MM.1S (cell line): ENCODE measurements at regions not wholly inside any gene's neighbourhood (a gene's known extent, or its start where the extent isn't known, plus 50 kb on each side); places are given as distances from the start of the nearest gene placed in this dataset.
"Not testable (repeated sequence)": the region's sequence is repeated elsewhere in the genome, so short reads cannot be mapped to it uniquely, and the experiment has no call there.

Experiments
- CTCF ChIP-seq: fragments of 300-600 bp; sonication (generic); IDR thresholded peaks from 2 replicates; pipeline ENCODE4 v1.5.1; 2016; ENCODE audit warnings: antibody characterized with exemption, low read length, mixed read lengths
- EZH2 ChIP-seq: fragments of 300-600 bp; sonication (generic); optimal IDR thresholded peaks from 2 replicates; pipeline ENCODE3; 2017; ENCODE audit warnings: low read depth, mild to moderate bottlenecking, antibody characterized with exemption, low read length, mixed read lengths
- EZH2phosphoT487 ChIP-seq: fragments of 300-600 bp; sonication (generic); IDR thresholded peaks from 2 replicates; pipeline ENCODE4 v1.6.1; 2018; ENCODE audit warnings: antibody characterized with exemption, low read length

DNA sequence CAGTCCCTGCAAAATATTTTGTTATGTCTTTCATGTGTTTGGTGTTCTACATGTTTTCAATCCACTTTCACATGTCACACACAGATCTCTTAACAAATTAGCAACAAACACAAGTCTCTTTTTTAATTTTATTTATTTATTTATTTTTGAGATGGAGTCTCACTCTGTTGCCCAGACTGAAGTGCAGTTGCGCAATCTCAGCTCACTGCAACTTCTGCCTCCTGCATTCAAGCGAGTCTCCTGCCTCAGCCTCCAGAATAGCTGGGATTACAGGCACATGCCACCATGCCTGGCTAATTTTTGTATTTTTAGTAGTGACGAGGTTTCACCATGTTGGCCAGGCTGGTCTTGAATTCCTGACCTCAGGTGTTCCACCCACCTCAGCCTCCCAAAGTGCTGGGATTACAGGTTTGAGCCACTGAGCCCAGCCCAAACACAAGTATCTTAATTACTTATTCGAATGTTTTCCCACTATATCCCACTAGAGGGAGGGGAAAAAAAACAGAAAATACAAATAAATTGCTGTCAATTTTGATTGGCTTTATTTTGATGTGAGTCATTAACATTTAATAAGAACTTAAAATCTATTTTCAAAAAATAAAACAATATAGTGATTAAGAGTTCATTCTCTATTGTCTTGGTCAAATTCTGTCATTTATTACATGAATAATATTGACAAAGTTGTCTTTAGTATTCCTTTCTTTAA lies 1641.0 kb upstream of the CELF4 start:
- not testable (repeated sequence) for TF ChIP-seq CTCF, EZH2phosphoT487, EZH2
